ENCODE measurements at regions not wholly inside any gene's neighbourhood (a gene's known extent, or its start where the extent isn't known, plus 50 kb on each side); places are given as distances from the start of the nearest gene placed in this dataset.
"Not testable (repeated sequence)": the region's sequence is repeated elsewhere in the genome, so short reads cannot be mapped to it uniquely, and the experiment has no call there.

DNA sequence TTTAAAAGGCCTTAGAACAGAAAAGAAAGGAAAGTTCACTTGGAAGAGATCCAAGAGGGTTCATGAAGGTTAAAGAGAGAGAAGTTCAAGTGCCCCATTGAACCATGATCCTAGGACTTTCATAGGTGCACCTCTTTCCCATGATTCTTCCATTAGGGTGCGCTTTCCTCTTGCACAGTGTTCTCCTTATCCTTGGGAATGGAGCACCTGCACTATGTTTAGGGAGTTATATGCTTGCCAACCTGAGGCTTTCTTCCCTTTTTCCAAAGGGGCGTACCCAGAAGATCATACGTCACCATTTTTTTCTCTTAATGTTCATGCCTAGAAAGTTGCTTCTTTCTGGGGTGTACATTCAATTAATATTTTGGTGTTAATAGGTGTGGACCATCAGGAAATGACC is 908.0 kb upstream of the SORCS1 start:
- no peak overlapping the region for H3K4me3 ChIP-seq (ENCODE audit: low read depth, low read length)

DNA sequence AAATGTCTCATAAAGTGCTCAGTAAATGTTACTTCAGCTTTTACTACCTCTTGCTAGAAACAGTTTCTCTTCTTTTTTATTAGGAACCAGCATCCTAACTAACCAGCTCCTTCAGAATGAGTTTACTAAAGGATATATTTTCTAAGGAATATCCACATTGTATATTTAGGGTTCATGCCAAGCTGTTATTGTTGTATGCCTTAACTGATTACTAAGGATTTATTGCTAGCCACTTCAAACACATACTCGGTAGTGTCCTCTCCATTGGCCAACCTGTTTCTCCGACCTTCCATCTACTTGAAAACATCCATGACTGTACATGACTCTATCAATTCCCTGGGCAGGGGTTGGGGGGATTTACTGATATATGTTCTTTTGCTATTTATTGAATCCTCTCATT is 906.3 kb upstream of the SORCS1 start:
- no peak overlapping the region for H3K4me3 ChIP-seq (ENCODE audit: low read depth, low read length)

DNA sequence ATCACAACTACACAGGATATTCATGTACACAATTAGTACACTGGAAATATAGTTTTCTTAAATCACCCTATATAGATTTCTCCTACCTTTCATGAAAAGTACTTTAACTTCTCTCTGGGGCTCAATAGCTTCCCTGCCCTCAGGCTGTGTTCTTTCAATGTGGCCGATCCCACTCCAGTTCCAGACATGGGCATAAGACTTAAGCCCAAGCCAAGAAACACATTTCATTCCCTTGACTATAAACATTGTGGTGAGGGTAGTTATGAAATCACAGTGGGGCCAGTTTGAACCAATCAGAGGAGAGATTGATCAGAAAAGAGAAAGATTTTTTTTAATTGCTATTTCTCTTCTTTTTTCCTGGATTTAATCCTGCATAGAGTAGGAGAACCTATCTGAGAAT is 904.6 kb upstream of the SORCS1 start:
- H3K4me3 ChIP-seq (ENCODE audit: low read depth, low read length), result no peak overlapping the region

- no peak overlapping the region for H3K4me3 ChIP-seq (ENCODE audit: low read depth, low read length)
These were observed 900.3 kb upstream of the SORCS1 start for GRCh38 chr10:108064746-108065260.

GRCh38 chr10:108060246-108060645 is 895.7 kb upstream of the SORCS1 start:
- H3K4me3 ChIP-seq (ENCODE audit: low read depth, low read length), result no peak overlapping the region

GRCh38 chr10:108055506-108055905 is 891.0 kb upstream of the SORCS1 start:
- no peak overlapping the region for H3K4me3 ChIP-seq (ENCODE audit: low read depth, low read length)

- no peak overlapping the region for H3K4me3 ChIP-seq (ENCODE audit: low read depth, low read length)
These were observed 888.5 kb upstream of the SORCS1 start for GRCh38 chr10:108052981-108053380.

DNA sequence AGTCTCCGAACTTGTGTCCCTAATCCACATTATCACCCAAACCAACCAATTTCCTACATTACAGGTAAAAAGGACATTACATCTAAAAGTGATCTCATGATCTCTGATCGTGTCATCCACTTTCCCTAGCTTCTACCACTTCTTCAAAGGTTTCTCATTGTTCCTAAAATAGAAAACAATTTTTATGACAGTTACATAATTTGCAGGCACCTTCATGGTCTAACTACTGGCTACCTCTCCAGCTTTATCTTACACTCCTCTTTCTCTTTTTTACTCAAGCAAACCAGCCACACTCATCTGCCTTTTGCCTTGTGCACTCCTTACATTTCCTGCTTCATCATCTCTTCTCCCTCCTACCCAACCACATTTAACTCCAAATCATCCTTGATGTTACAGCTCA is 886.7 kb upstream of the SORCS1 start:
- H3K4me3 ChIP-seq (ENCODE audit: low read depth, low read length), result no peak overlapping the region

DNA sequence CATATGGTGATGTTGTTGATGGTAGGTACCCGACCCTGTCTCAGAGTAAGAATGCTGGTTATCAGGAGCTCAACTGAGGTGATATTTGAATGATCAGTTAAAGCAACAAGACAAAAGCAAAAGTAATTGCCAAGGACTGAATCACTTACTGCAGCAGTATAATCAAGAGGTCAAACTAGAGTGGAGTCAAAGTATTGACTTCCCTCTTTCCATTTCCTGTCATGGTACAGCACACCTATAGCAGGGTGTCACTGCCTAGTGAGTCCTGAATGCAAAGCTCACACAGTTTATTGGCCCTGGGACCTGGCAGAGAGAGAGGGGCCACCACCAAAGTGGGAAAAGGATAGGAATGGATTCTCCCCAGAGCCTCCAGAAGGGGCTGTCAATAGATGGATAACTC is 886.1 kb upstream of the SORCS1 start:
- H3K4me3 ChIP-seq (ENCODE audit: low read depth, low read length), result no peak overlapping the region

- H3K4me3 ChIP-seq (ENCODE audit: low read depth, low read length), result no peak overlapping the region
These were observed 885.2 kb upstream of the SORCS1 start for GRCh38 chr10:108049668-108050067.

DNA sequence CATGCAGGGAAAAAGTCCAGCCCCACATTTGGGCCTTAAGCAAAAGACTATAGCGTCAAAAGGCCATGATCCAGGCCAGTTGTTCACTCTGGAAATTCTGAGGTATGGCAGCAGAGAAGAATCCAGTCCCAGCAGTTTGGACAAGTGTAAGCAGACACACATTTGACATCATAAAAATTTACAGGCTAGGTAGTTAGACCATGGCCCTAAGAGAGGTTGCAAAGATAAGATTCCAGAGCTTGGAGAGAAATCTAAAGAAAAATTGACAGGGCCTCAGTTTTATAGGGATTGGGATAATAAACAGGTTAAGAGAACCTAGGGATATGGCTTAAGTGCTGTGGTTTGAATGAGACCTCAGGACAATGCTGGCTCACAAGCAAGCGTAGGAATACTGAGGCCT is 884.4 kb upstream of the SORCS1 start:
- H3K4me3 ChIP-seq (ENCODE audit: low read depth, low read length), result no peak overlapping the region

- no peak overlapping the region for H3K4me3 ChIP-seq (ENCODE audit: low read depth, low read length)
These were observed 875.5 kb upstream of the SORCS1 start for GRCh38 chr10:108039821-108040584.

- H3K4me3 ChIP-seq (ENCODE audit: low read depth, low read length), result no peak overlapping the region
These were observed 872.6 kb upstream of the SORCS1 start for GRCh38 chr10:108037061-108037460.

DNA sequence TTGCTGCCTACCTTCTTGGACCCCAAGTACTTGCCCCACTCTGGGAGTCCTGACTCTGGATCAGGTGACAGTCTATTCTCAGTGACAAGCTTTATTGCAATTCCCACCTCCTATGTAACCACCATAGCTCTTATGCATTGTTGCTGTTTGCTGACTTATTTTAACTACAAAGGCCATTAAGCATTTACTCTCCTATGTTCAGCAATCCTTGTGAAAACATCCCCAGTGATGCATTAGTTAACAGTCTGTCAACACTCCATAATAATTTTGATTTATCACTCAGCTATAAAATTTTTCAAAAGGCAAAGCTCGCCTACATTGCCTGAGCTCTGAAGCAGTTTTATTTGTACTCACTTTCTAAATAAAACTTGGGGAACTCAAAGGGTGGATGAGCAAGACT is 871.8 kb upstream of the SORCS1 start:
- H3K4me3 ChIP-seq (ENCODE audit: low read depth, low read length), result no peak overlapping the region

- no peak overlapping the region for H3K4me3 ChIP-seq (ENCODE audit: low read depth, low read length)
These were observed 870.3 kb upstream of the SORCS1 start for GRCh38 chr10:108034829-108035228.

- H3K4me3 ChIP-seq (ENCODE audit: low read depth, low read length), result not testable (repeated sequence)
These were observed 869.0 kb upstream of the SORCS1 start for GRCh38 chr10:108033518-108033917.

DNA sequence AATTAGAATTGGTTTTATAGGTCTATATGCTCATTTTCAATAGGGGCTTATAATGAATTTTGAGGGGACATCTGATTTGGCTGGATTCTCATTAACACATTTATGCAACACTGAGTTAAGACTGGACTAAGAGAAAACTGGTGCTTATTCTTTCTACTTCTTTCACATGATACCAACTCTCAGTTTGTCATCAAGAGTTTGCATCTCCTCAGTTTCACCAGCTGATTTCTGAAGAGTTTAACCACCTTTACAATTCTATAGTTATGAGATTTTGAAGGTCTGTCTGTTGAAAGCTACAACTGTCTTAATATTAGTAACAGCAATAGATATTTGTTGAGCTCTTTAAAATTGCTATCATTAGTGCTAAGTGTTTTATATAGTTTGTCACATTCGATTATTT is 867.0 kb upstream of the SORCS1 start:
- H3K4me3 ChIP-seq (ENCODE audit: low read depth, low read length), result no peak overlapping the region

DNA sequence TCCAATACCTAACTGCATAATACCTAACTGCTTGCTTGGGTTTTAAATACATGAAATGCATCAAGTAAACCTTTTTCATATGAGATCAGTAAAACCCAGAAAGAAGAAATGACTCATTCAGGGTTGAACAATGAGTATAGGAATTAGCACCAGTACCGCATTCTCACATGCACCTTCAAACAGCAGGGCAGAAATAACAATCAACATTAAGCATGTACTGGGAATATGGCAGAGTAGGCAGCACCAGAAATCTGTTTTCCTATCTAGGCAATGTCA is 850.3 kb upstream of the SORCS1 start:
- H3K4me3 ChIP-seq (ENCODE audit: low read depth, low read length), result no peak overlapping the region

GRCh38 chr10:108014145-108014901 is 849.8 kb upstream of the SORCS1 start:
- no peak overlapping the region for H3K4me3 ChIP-seq (ENCODE audit: low read depth, low read length)

GRCh38 chr10:108005627-108006026 is 841.1 kb upstream of the SORCS1 start:
- H3K4me3 ChIP-seq (ENCODE audit: low read depth, low read length), result no peak overlapping the region

DNA sequence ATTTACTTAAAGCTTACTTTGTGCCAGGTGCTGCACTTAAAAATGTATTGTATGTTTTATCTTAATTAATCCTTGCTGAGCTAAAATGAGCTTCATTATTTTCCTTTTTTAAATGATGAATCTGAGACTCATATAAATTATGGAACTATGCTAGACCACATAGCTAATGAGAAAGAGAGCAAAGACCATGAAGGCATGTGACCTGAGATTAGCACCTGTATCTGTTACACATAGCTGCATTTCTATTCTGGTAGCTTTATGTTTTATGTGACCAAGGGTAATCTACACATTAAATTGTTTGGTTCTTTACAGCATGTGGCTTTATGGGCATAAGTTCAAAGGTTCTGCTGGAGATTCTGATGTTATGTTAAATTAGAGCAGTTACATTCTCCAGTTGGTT is 839.1 kb upstream of the SORCS1 start:
- no peak overlapping the region for H3K4me3 ChIP-seq (ENCODE audit: low read depth, low read length)

DNA sequence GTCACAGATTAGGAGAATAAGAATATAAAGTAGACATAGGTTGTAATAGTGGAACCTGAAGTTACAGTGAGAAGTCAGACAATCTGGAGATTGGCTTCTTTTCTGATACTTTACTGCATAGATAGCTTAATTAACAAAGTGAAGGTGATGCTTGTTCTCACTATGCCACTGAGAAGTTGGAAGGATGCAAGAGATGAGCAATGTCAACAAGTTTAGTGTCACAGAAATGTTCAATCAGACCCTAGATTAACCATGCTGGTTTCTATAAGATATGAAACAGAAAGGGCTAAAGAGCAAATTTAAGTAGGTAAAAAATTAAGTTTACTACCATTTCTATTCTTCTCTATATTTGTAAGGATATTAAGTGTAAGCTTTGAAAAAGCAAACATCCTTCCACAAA is 838.6 kb upstream of the SORCS1 start:
- no peak overlapping the region for H3K4me3 ChIP-seq (ENCODE audit: low read depth, low read length)

DNA sequence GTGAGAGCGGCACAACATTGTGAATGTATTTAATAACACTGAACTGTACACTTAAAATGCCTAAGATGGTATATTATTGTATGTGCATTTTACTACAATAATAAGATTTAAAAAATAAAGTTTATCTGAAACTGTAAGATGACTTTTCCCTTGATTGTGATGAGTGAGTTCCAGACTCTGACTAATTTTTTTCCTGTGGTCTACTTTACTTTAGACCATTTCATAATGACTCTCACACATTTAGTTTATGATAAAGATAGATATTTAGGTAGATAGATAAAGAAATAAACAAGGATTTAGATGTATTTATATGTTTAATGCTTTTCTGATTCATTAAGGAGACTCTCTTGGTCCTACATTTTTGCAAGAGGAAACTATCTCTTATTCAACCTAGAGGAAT is 835.9 kb upstream of the SORCS1 start:
- H3K4me3 ChIP-seq (ENCODE audit: low read depth, low read length), result no peak overlapping the region

Data from iPS-11a (cell line).